Right renal pelvis (tissue), 4 donors: ENCODE measurements at regions not wholly inside any gene's neighbourhood (a gene's known extent, or its start where the extent isn't known, plus 50 kb on each side); places are given as distances from the start of the nearest gene placed in this dataset.

Experiments
- DNase-seq, 4 donors: peaks; one replicate each; pipeline ENCODE4 v3.0.0-alpha.2; 2013; ENCODE audit warnings: low read depth in 4 of 4, low spot score in 3 of 4, missing footprints in 1 of 4

DNA sequence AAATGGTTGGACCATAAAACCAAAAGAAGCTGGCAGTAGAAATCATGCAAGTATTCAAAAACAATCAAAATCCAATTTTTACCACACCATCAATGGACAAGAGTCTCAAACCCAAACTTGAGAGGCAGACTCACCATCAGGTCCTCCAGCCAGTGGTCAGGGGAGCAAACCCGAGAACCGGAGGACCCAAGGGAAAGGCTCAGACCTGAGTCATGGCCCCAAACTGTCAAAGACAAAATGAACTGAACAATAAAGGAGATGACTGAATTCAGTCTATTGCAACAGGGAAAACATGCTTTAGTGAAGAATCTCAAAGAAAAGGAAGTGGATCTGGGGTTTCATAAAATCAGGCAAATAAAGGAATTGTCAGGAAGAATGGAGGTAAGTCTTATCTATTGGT is 150.7 kb upstream of the MGAT5 start:
- DNase-seq: no peak

DNA sequence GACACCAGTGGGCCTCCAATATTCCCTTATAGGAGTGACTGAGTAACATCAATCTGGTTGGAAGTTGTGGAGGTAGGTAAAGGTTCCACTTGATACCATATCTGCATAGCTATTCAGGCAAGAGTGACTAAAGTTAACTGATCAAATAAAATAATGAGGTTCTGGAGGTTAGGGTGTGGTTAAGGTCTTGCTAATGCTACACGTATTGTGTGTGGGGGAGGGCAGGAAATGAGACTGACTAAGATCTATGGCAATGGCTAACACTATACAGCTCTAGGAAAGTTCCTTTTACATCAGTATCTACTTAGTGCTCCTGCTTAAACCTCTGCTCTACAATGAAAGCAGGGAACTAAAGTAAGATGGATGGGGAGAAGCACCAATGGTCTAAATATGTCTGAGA is 149.1 kb upstream of the MGAT5 start:
- DNase-seq: no peak

DNA sequence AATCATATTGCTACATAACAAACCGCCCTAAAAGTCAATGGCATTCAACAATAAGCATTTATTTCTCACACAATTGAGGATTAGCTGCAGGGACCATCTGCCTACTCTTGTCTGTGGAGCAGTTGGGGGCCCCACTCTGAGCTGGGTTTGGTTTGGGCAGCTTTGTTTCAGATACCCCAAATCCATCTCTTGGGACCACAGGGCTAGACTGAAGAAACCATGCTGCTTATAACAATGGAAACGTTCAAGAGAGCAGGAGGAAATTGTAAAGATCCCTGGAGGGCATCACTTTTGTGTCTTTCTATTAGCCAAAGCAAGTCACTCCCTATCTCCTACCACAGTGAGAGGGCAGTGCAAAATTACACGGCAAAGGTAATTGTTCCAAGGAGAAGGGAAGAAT is 146.5 kb upstream of the MGAT5 start:
- DNase-seq: no peak

DNA sequence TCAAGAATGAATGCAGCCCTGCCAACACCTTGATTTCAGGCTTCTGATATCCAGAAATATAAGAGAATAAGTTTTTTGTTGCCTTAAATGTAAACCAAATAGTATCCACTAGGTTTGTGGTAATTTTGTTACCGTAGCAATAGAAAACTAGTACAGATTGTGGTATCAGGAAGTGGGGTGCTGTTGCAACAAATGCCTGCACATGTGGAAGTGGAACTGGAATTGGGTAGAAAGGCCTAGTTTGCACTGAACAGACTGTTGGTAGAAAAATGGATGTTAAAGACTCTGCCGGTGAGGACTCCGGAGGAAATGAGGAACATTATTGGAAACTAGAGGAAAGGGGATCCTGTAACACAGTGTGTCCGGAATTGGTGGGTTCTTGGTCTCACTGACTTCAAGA is 145.8 kb upstream of the MGAT5 start:
- no peak for DNase-seq

DNA sequence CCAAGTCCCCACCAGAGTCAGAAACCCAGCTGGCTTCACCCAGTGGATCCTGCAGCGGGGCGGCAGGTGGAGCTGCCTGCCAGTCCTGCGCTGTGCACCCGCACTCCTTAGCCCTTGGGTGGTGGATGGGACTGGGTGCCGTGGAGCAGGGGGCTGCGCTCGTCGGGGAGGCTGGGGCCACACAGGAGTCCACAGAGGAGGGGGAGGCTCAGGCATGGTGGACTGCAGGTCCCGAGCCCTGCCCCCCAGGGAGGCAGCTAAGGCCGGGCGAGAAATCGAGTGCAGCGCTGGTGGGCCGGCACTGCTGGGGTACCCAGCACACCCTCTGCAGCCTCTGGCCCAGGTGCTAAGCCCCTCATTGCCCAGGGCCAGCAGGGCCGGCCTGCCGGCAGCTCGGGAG is 144.6 kb upstream of the MGAT5 start:
- DNase-seq: no peak

DNA sequence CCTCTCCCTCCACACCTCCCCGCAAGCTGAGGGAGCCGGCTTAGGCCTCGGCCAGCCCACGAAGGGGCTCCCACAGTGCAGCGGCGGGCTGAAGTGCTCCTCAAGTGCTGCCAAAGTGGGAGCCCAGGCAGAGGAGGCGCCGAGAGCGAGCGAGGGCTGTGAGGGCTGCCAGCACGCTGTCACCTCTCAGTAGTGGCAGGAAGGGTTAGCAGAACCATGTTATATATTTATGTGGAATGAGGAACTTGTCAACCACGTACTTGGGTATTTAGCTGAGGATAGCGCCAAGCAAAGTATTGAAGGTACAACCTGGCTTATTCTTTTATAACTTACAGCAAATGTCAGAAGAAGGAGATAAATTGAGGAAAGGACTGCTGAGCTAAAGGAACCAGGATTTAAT is 144.1 kb upstream of the MGAT5 start:
- DNase-seq: no peak

DNA sequence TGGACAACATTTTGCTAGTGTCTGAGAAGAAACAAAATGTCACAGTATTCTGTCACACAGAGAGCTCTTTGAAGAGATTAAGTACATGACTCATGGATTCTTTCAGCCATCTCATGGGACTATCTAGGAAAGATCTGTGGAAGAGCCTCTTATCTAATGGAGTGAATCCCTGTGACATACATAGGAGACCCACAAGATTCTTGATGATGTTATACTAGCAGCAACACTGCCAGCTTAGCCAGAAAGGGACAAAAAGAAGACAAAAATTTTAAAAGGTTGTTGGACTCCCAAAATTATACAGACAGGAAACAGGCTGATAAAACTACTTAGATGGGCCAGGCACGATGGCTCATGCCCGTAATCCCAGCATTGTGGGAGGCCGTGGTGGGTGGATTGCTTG is 143.3 kb upstream of the MGAT5 start:
- DNase-seq: no peak

DNA sequence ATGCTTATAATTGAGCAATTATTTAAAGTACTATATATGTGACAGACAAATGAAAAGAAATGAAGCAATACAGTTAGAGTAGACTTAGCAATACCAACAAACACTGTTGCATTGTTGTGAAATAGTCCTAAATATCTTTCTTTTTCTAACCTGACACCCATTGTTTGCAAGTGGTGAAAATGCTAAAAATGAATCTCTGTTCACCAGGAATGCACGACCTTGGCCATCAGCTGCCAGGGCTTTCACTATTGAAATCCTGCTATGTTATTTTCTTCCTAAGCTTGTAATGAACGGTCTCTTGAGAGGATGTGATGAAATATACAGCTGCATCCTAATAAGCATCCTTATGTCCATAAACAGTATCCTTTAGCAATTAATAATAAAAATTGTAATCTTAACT is 136.2 kb upstream of the MGAT5 start:
- no peak for DNase-seq

DNA sequence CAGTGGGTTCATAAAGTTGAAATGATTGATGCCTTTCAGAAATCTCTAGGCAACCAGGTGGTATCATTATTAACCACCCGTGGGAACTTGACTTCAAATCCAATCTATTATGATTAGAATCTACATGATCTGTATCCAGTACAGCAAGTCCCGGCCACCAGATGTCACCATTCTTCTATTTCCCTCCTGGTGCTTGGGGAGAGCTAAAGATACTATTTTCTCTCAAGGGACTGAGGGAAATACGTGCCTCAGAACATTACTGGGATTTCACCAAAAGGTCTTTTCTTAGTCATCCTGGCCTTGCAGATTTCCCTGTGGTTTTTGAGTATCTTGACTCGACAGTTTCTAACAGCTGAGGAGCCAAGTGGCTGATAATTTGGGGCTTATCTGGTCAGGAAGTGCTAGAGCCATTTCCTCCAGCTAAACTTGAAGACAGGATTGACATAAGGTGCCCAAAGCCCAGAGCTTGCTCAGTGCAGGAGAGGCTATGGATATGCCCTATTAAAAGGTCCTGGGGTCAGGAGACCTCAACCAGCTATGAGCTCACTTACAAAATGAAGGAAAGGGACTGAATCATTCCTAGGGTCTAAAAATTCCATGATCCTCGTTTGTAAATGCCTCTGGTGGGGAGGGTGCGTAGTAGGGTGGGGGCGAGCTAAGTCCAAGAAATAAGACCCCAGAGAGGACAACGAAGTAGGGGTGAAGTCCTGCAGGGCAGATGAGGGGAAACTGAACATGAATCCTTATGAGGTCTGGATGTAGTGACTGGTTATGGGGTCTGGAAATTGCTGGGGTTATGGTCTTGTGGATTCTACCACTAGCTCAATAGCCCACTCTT is 135.4 kb upstream of the MGAT5 start:
- DNase-seq: peak; percentile 74 to 82 (median 78)

DNA sequence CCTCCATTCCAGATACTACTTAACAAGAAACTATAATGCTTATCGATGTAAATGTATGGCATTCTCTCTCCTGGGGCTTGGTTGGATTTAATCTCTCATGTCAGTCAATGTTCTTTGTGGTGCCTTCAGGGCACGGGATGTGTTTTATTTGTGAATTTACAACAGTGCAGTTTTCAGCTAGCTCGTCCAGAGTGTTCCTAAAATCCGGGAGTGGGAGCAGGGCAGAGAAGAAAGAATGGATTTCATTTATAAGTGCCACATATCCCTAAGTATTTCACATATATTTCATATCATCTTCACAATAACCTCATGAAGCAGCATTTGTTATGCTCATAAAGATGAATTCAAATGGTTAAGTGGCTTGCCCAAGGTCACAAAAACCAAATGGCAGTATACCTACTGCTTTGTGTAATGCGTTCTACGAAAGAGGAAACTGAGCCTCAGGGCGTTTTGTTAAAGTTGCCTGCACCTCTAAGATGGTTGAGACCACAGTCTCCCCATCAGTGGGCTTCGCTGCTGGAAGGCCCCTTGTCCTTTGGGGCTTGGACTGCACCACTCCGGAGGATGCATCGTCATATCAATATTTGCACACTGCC is 134.7 kb upstream of the MGAT5 start:
- no peak for DNase-seq

DNA sequence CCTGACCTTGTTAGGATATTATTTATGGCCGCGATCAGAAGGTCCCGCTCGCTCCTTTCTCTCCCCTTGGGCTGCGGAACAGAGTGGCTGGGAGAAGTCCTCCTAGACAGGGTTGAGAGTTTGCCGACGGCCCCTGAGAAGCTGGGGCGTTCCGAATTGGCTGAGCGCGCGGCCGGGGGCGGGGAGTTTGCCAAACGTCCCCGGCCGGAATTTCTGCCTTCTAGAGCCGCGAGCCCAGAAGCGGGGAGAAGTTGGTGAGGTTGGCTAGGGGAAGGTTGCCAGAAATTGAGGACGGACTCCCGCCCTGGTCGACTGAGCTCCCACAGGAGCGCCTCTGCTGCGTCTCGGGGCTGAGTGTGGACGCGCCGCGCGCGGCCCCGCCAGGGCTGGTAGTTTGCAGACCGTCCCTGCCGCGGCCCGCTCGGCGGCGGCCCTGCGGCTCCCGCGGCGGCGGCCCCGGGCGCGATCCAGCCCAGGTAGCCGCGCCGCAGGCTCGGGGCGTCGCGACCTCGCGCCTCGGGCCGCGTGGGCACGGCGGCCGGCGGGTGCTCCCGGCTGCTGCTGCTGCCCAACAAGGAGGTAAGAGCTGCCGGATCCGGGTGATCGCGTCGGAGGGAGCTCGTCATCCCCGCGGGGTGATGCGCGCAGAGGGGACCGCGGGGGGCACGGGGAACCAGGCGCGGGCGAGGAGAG is 134.0 kb upstream of the MGAT5 start:
- DNase-seq: peak; percentile 81 to 87 (median 82)

DNA sequence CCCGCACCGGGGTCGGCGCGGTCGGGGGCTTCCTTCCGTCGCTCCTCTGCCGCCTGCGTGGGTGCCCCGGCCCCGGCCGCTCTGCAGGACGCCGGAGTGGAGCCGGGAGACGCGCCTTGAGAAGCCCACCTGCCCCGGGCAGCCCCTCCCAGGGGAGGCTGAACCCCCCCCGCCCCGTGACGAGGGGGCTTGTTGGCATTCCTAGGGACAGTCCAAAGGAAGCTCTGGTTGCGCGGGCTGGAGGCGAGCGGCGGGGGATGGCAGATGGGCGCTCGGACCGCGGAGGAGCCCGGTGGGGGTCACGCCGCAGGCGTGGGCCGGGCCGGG is 133.5 kb upstream of the MGAT5 start:
- peak in 1 of 4 donors; percentile 35 for DNase-seq

DNA sequence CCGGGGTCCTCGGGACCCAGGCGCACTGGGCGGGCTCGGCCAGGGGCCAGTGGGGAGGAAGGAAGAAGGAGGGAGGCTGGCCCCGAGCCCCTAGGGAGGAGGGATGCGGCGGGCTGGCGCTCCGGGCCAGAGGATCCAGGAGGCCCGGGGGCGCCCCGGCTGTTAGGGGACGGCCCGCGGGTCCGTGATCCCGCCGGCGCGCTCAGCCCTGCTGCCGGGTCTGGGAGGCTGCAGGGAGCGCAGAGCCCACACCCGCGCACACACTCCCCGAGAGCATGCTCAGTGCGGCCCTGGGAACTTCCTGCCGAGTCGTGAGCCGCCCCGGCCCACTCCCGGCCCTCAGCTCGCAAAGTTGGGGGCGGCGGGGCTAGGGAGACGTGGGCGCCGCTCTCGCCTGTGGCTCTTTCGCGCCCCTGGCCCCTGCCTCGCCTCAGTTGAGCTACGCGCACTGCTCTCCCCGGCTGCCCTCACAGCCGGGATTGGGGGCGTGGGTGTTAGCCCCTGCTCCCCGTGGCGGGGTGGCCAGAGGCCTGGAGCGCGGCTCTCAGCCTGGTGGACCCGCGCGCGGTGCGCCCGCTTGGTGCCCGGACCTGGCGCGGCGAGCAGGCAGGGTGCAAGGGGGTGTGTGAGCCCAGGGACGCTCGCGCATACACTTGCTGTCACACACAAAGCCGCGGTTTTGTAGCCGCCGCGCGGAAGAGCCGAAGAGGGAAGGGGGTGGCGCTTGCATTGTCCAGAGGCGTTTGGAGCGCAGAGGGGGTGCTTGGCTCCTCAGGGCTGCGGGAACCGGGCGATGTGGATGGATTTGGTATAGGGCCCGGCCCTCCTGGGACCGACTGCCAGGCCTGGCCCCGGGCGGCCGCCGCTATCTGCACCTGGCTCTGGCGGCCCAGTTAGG is 132.9 kb upstream of the MGAT5 start:
- peak in 2 of 4 donors; percentile 47 to 50 for DNase-seq

DNA sequence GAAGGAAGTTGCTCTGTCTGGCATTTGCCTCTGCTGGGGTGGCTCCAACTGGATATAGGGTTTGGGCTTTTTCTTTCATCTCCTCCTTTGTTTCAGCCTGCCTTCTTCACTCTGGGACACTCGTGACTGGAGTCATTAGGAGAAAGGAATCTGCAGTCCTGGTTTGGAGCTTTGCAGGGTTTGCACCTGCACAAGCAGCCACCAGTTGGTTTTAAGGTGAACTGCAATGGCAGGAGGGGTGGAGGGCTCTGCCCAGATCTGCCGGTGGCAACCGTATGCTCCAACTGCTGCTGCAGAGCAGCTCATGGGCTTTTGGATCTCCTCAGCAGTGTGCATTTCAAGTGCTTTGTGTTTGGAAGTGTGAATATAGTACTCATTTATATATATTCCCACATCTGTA is 131.3 kb upstream of the MGAT5 start:
- DNase-seq: no peak

DNA sequence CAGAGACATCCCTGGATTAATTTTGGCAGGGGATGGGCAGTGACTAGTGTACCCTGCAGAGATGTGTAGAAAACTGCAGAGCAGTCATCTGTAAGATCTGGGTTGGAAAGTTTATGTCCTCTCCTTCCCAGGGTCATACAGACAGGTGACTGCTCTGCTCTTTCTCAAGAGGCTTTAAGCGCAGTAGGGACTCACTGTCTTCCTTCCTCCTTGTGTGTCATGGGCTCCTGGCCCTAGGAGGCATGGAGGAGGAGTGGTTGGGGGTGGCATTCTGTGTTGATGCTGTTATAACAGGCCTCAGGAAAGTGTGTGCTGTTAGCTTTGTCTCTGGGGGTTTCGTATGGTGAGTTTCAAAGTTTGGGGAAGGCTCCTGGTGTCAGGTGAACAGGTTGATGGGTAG is 130.5 kb upstream of the MGAT5 start:
- no peak for DNase-seq

DNA sequence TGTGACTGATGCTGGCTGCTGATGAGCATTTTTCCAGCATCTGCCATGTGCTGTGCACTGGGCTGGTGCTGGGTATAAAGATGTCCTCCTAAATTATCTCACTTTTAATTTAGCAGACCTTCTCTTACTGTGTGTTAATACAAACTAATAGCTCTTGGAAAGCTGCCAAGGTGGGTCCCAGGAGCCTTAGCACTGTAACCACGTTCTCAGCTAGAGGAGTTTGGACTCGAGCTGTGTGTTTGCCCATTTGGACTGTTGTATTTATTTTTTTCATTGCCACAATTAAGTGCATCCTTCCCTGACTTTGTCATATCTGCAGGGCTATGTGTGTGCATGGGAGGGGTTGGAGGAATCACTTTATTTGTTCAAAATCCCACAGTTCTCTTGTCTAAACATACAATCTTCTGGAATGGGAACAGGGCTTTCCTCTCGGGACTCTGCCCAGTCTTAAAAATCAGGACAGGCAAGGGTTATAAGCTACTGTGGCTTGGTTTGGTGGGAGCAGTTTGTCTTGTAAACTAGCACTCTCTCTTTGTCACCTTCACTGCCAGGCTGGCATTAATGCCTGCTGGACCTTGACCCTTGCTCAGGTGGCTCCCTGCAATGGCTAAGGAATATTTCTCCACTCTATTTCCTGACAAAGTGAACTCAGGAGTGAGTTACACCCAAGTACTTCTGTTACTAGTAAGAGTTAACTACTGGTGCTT is 129.7 kb upstream of the MGAT5 start:
- DNase-seq: no peak

DNA sequence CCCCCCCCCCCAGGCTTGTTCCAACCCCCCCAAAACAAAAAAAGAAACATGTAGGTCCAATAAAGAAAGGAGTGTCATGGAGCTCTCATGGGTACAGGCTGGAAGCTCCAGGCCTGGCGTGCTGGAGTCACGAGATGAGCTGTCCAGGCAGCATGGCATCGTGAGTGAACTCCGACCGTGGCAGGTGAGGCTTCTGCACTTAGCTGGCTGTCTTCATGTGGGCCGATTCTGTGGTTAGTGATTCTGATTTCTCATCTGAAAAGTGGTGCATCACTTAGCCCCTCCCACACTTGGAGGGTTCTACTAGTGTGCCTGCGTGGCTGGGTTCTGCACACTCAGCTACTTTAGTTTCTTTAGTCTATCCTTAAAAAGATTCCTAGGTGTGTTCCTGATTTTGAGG is 126.4 kb upstream of the MGAT5 start:
- DNase-seq: no peak

DNA sequence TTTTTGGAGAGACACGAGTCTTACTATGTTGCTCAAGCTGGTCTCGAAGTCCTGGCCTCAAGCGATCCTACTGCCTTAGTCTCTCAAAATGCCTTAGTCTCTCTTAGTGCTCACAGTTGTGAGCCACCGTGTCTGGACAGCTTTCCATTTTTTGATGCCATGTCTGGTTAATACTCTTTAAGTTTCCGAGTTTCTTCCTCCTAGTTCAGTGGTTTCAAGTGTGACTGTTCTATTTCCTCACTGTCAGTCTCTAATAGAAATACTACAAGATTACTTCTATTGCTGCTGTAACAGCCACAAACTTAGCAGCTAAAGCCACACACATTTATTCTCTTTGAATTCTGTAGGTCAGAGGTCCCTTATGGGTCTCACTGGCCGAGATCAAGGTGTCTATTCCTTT is 125.1 kb upstream of the MGAT5 start:
- DNase-seq: no peak

DNA sequence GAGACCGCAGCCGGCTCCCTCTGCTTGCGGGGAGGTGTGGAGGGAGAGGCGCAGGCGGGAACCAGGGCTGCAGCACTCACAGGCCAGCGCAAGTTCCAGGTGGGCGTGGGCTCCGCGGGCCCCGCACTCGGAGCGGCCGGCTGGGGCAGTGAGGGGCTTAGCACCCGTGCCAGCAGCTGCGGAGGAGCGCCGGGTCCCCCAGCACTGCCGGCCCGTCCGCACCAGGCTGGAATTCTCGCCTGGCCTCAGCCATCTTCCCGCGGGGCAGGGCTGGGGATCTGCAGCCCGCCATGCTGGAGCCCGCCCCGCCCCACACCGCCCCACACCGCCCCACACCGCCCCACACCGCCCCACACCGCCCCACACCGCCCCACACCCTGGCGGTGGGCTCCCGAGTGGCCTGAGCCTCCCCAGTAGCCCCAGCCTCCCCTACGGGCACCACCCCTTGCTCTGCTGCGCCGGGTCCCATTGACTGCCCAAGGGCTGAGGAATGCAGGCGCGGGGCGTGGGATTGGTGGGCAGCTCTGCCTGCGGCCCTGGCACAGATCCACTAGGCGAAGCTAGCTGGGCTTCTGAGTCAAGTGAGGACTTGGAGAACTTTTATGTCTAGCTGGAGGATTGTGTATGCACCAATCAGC is 123.9 kb upstream of the MGAT5 start:
- DNase-seq: no peak
